IMR-90 (cell line): ENCODE measurements at regions not wholly inside any gene's neighbourhood (a gene's known extent, or its start where the extent isn't known, plus 50 kb on each side); places are given as distances from the start of the nearest gene placed in this dataset.

Source experiments
- BHLHE40 ChIP-seq: fragments of 150-350 bp; IDR thresholded peaks from 2 replicates; pipeline ENCODE4 v1.6.1; 2016; ENCODE audit warnings: mild to moderate bottlenecking, low read depth, low read length
- CEBPB ChIP-seq: IDR thresholded peaks from 2 replicates; pipeline ENCODE4 v1.6.1; 2012; ENCODE audit warnings: low read depth, low read length, improper control_type of control experiment
- CHD1 ChIP-seq: IDR thresholded peaks from 2 replicates; pipeline ENCODE4 v1.6.1; 2012; ENCODE audit warnings: low read depth, low read length, improper control_type of control experiment
- FOS ChIP-seq: fragments of 150-350 bp; IDR thresholded peaks from 2 replicates; pipeline ENCODE4 v1.6.1; 2016; ENCODE audit warnings: low read depth, low read length
- MAFK ChIP-seq: IDR thresholded peaks from 2 replicates; pipeline ENCODE4 v1.6.1; 2012; ENCODE audit warnings: low read depth, low read length, improper control_type of control experiment
- MXI1 ChIP-seq: IDR thresholded peaks from 2 replicates; pipeline ENCODE4 v1.6.1; 2012; ENCODE audit warnings: low read depth, mild to moderate bottlenecking, low read length, moderate library complexity, borderline replicate concordance
- POLR2A ChIP-seq: IDR thresholded peaks from 2 replicates; pipeline ENCODE4 v1.6.1; 2012; ENCODE audit warnings: mild to moderate bottlenecking, low read depth, low read length
- RAD21 ChIP-seq: IDR thresholded peaks from 2 replicates; pipeline ENCODE4 v1.6.1; 2012; ENCODE audit warnings: low read length, improper control_type of control experiment
- RCOR1 ChIP-seq: IDR thresholded peaks from 2 replicates; pipeline ENCODE4 v1.6.1; 2012; ENCODE audit warnings: mild to moderate bottlenecking, low read length, improper control_type of control experiment; ENCODE audit not compliant: insufficient replicate concordance
- RFX5 ChIP-seq: IDR thresholded peaks from 2 replicates; pipeline ENCODE4 v1.8.0; 2012; ENCODE audit warnings: low read depth, mild to moderate bottlenecking, low read length, moderate library complexity
- SMC3 ChIP-seq: fragments of 150-350 bp; IDR thresholded peaks from 2 replicates; pipeline ENCODE4 v1.6.1; 2016; ENCODE audit warnings: low read depth, mild to moderate bottlenecking, antibody characterized with exemption, low read length, moderate library complexity
- TF ChIP-seq, protein P1 (sequence below): conservative IDR thresholded peaks from 2 replicates; pipeline ENCODE4 v1.5.1; 2012; ENCODE audit warnings: mild to moderate bottlenecking, low read depth, low read length, improper control_type of control experiment
- TF ChIP-seq, protein P2 (sequence below): fragments of 150-350 bp; IDR thresholded peaks from 2 replicates; pipeline ENCODE4 v1.6.1; 2017; ENCODE audit warnings: mild to moderate bottlenecking, antibody characterized with exemption, low read length, low read depth
- TF ChIP-seq, protein P3 (sequence below): fragments of 150-350 bp; IDR thresholded peaks from 2 replicates; pipeline ENCODE4 v1.6.1; 2016; ENCODE audit warnings: low read depth, mild to moderate bottlenecking, low read length, moderate library complexity, borderline replicate concordance

DNA sequence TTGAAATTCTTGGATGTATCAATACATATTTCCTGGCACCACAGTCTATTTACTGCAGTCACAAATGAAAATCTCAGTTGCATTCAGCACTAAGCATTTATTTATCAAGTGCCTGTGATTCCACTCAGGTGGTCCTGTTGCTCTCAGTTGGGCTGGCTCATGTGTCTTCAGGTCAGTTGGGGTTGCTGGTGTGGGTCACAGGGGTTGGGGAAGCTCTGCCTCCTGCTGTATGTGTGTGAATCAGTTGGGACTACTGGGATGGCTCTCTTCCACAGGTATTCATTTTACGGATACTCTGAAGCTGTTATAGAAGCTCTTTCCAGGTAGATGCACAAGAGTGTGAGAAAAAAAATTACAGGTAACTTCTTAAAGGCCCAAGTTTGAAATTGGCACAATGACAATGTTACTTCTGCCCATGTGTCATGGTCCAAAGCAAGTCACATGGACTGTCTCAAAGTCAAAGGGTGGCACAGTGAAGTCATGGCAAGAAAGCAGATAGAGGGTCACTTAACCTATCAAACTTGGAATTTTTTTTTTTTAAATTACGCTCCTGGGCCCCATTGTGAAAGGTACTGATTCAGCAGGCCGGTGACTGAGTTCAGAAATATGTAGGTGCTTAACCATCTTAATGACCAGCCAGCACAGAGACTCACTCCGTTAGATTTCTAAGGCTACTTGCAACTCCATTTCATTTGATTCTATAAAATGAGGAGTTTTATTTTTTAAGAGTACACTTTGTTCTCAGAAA is 249.2 kb upstream of the GCFC2 start:
- TF ChIP-seq, protein P1, sequence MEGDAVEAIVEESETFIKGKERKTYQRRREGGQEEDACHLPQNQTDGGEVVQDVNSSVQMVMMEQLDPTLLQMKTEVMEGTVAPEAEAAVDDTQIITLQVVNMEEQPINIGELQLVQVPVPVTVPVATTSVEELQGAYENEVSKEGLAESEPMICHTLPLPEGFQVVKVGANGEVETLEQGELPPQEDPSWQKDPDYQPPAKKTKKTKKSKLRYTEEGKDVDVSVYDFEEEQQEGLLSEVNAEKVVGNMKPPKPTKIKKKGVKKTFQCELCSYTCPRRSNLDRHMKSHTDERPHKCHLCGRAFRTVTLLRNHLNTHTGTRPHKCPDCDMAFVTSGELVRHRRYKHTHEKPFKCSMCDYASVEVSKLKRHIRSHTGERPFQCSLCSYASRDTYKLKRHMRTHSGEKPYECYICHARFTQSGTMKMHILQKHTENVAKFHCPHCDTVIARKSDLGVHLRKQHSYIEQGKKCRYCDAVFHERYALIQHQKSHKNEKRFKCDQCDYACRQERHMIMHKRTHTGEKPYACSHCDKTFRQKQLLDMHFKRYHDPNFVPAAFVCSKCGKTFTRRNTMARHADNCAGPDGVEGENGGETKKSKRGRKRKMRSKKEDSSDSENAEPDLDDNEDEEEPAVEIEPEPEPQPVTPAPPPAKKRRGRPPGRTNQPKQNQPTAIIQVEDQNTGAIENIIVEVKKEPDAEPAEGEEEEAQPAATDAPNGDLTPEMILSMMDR = no peak
- TF ChIP-seq POLR2A (no peak), SMC3 (no peak), RFX5 (no peak), MAFK (no peak), RAD21 (no peak), CHD1 (no peak), FOS (no peak), CEBPB (no peak), MXI1 (no peak), BHLHE40 (no peak), RCOR1 (no peak)
- TF ChIP-seq, protein P2, sequence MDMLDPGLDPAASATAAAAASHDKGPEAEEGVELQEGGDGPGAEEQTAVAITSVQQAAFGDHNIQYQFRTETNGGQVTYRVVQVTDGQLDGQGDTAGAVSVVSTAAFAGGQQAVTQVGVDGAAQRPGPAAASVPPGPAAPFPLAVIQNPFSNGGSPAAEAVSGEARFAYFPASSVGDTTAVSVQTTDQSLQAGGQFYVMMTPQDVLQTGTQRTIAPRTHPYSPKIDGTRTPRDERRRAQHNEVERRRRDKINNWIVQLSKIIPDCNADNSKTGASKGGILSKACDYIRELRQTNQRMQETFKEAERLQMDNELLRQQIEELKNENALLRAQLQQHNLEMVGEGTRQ = no peak
- TF ChIP-seq, protein P3, sequence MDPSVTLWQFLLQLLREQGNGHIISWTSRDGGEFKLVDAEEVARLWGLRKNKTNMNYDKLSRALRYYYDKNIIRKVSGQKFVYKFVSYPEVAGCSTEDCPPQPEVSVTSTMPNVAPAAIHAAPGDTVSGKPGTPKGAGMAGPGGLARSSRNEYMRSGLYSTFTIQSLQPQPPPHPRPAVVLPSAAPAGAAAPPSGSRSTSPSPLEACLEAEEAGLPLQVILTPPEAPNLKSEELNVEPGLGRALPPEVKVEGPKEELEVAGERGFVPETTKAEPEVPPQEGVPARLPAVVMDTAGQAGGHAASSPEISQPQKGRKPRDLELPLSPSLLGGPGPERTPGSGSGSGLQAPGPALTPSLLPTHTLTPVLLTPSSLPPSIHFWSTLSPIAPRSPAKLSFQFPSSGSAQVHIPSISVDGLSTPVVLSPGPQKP = no peak
